BJ (cell line): ENCODE measurements at regions not wholly inside any gene's neighbourhood (a gene's known extent, or its start where the extent isn't known, plus 50 kb on each side); places are given as distances from the start of the nearest gene placed in this dataset.

Source experiments
- CTCF ChIA-PET: fragments of 350-600 bp; formaldehyde crosslinking; extraction: SDS; loops from one replicate; lab custom pipeline; 2021; ENCODE audit warnings: antibody characterized with exemption, inconsistent platforms; lab: Yijun Ruan, JAX
- POLR2A ChIA-PET: fragments of 300-600 bp; sonication (Branson Sonifier 250); formaldehyde crosslinking; extraction: SDS; loops from one replicate; lab custom pipeline; 2021; ENCODE audit warnings: antibody characterized with exemption; lab: Charles Lee
- DNase-seq: peaks from one replicate; pipeline ENCODE4 v3.0.0-alpha.2; 2011; ENCODE audit warnings: low read depth
- H3K27me3 ChIP-seq: 2 replicates; pipeline ENCODE4 v1.6.0; 2011; ENCODE audit warnings: low read length; ENCODE audit not compliant: control insufficient read depth, insufficient read depth
- H3K36me3 ChIP-seq: 2 replicates; pipeline ENCODE4 v1.5.1; 2011; ENCODE audit warnings: low read length; ENCODE audit not compliant: control insufficient read depth, insufficient read depth
- H3K4me3 ChIP-seq: 2 replicates; pipeline ENCODE4 v1.5.1; 2011; ENCODE audit warnings: low read depth, mild to moderate bottlenecking, control low read depth, low read length
- TF ChIP-seq, protein P1 (sequence below): IDR thresholded peaks from 2 replicates; pipeline ENCODE4 v1.5.1; 2011; ENCODE audit warnings: low read depth, mild to moderate bottlenecking, control low read depth, inconsistent platforms, low read length, moderate library complexity; ENCODE audit not compliant: insufficient read depth

DNA sequence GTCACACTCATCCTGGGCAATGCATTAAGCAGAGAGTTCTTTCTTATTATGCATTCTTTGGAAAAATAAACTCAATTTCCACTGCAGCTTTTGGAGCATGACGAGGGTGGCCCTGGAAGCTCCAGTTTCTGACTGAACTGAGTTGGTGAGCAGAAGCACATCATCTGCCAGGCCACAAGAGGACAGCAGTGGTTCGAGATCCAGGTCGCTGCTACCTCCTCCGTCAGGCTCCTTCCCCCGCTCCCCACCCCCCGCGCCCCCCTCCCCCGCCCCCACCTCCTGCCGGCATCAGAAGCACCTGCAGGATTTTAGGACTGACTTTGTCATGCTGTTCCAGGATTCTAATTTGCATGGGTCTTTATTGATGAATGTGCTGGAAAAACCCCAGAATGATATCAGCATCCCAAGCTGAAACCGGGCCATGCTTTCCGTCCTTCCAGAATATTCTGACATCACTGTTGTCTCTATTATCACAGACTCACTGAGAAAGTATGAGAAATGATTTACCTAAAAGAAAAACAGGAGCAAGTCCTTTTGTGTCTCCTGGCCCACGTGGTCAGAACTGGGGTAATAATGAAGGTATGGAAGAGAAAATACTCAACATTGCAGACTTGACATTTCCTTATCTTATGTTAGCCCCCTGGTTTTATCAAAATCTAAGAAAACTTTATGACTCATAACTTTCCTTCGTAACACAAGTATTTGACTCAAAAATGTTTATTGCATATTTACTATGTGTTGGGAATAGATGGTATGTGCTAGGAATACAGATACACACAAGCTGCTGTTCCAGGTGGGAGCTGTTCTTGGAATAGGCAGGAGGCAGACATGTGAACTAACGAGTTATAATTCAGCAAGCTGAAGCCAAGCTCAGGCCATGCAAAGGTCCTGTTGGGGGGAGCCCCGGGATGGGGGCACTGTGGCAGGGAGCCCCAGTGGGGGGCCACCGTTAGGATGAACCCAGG, 220.2 kb upstream of the EXOC2 start:
- CTCF ChIA-PET, result interaction anchor here (0.6 to 4.3 kb wide), 39 partner anchors 8 to 524 kb away, joined by 3 to 28 read pairs (median 3); partner anchors contain the start of gene FOXQ1
- peaks cover 8% of the 10 kb centered on the region for H3K27me3 ChIP-seq
- TF ChIP-seq, protein P1, sequence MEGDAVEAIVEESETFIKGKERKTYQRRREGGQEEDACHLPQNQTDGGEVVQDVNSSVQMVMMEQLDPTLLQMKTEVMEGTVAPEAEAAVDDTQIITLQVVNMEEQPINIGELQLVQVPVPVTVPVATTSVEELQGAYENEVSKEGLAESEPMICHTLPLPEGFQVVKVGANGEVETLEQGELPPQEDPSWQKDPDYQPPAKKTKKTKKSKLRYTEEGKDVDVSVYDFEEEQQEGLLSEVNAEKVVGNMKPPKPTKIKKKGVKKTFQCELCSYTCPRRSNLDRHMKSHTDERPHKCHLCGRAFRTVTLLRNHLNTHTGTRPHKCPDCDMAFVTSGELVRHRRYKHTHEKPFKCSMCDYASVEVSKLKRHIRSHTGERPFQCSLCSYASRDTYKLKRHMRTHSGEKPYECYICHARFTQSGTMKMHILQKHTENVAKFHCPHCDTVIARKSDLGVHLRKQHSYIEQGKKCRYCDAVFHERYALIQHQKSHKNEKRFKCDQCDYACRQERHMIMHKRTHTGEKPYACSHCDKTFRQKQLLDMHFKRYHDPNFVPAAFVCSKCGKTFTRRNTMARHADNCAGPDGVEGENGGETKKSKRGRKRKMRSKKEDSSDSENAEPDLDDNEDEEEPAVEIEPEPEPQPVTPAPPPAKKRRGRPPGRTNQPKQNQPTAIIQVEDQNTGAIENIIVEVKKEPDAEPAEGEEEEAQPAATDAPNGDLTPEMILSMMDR, result peak; percentile 78
- no peak for DNase-seq
- H3K36me3 ChIP-seq, result no peaks in the 10 kb centered on the region
- no peak overlapping the region for H3K4me3 ChIP-seq
- POLR2A ChIA-PET, result interaction anchor here (0.6 kb wide), 1 partner anchor 226 kb away, joined by 3 read pairs; no protein-coding TSS in a partner anchor

DNA sequence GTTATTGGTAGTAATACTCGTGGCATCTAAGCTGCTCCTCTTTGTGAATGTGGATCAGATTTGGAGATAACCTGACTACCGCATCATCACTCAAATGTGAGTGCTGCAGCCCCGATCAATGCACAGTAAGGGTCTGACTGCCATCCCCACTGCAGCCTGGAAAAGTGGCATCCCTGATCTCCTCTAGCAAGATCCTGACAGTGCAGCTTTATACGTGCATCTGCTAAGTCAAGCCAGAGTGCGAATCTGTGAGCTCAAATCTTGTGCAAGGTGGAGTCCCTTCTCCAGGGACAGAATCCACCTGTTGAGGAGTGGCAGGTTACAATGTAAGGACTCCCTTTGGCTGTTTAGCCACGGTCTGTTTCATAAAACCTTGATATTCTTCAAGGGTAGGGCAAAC, 215.0 kb upstream of the EXOC2 start:
- POLR2A ChIA-PET, result no interaction called here

DNA sequence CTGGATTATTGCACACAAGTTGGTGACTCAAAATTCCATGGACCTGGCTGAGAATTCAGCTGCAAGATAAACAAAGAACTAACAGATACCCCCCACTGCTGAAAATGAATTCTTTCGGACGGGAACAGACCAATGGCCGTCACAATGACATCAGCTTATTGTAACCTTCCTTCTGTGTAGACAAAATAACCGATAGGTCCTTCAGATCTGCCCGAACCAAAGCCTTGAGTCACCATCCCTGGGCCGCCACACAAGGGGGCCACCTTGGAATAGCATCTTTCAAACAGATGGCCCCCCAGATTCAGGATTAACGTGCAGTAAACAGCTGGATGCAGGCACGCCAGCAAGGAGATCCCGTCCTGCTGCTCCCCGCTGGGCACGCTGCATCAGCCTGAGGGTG, 214.0 kb upstream of the EXOC2 start:
- Histone ChIP-seq H3K36me3 (no peaks in the 10 kb centered on the region), H3K4me3 (no peak overlapping the region), H3K27me3 (peaks cover 6% of the 10 kb centered on the region)
- CTCF ChIA-PET, result interaction anchor here (0.8 to 1.2 kb wide), 2 partner anchors 9 to 223 kb away, joined by 3 read pairs; no protein-coding TSS in a partner anchor
- TF ChIP-seq, protein P1, result no peak
- POLR2A ChIA-PET, result no interaction called here
- DNase-seq, result no peak

More for the DNA sequence above, 215.0 kb upstream of the EXOC2 start:
- DNase-seq, result no peak
- CTCF ChIA-PET, result interaction anchor here (1.2 kb wide), 1 partner anchor 222 kb away, joined by 3 read pairs; no protein-coding TSS in a partner anchor
- no peaks in the 10 kb centered on the region for H3K36me3 ChIP-seq
- H3K4me3 ChIP-seq, result no peak overlapping the region
- TF ChIP-seq, protein P1, result no peak
- peaks cover 6% of the 10 kb centered on the region for H3K27me3 ChIP-seq

DNA sequence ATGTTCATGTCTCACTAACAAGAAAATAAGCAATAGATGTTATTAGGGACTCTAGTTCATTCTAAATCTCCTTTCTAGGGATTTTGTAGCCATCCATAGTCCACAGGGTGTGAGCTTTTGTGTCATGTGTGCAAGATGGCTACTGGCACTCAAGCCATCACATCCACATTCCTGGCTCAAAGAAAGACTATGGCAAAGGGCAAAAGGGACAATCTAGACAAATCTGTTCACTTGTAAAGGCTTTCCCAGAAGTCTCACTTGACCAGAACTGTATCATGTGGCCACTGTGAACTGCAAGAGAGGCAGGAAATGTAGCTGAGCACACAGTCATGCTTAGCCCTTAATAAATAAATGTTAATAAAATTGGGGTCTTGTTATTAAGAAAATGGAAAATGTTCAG, 212.6 kb upstream of the EXOC2 start:
- Histone ChIP-seq H3K27me3 (peaks cover 9% of the 10 kb centered on the region), H3K36me3 (no peaks in the 10 kb centered on the region), H3K4me3 (no peak overlapping the region)
- ChIA-PET POLR2A (no interaction called here), CTCF (no interaction called here)
- TF ChIP-seq, protein P1, result no peak
- no peak for DNase-seq

DNA sequence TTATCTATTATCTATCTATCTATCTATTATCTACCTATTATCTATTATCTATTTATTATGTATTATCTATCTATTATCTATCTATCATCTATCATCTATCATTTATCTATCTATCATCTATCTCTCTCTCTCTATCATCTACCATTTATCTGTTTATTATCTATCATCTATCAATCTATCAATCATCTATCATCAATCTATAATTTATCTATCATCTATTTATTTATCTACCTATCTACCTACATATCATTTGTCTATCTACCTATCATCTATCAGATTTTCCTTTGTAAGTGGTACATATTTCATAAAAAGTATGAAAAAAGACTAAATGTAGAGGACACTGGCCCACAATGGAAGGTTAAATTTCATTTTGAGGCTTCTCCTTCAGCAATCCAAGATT, 212.1 kb upstream of the EXOC2 start:
- CTCF ChIA-PET, result no interaction called here
- no peaks in the 10 kb centered on the region for H3K36me3 ChIP-seq
- POLR2A ChIA-PET, result no interaction called here
- peaks cover 11% of the 10 kb centered on the region for H3K27me3 ChIP-seq
- TF ChIP-seq, protein P1, result no peak
- no peak overlapping the region for H3K4me3 ChIP-seq
- no peak for DNase-seq
